GM23338 (cell line): ENCODE measurements at regions not wholly inside any gene's neighbourhood (a gene's known extent, or its start where the extent isn't known, plus 50 kb on each side); places are given as distances from the start of the nearest gene placed in this dataset.

Source experiments
- ATAC-seq: fragments of 200-7000 bp; cut with Tn5 transposase; 3 replicates; pipeline ENCODE4 v1.9.1; 2020
- DNase-seq: peaks from one replicate; pipeline ENCODE4 v3.0.0-alpha.2; 2015; ENCODE audit warnings: low spot score
- H2AFZ ChIP-seq: fragments of 200-600 bp; sonication (generic); 2 replicates; pipeline ENCODE4 v1.8.0; 2016; ENCODE audit warnings: antibody characterized with exemption, mild to moderate bottlenecking, moderate library complexity
- H3F3A ChIP-seq: fragments of 200-600 bp; sonication (generic); replicated peaks from 2 replicates; pipeline ENCODE4 v1.8.0; 2017; ENCODE audit warnings: antibody characterized with exemption, mixed run types, low read depth
- H3K27ac ChIP-seq: fragments of 200-600 bp; sonication (generic); 2 replicates; pipeline ENCODE4 v1.6.1; 2016; ENCODE audit warnings: low read depth
- H3K27me3 ChIP-seq: fragments of 200-600 bp; sonication (generic); 2 replicates; pipeline ENCODE4 v1.8.0; 2016; ENCODE audit warnings: mild to moderate bottlenecking, mixed run types, moderate library complexity; ENCODE audit not compliant: insufficient read depth
- H3K36me3 ChIP-seq: fragments of 200-600 bp; sonication (generic); 2 replicates; pipeline ENCODE4 v1.8.0; 2016; ENCODE audit warnings: mild to moderate bottlenecking; ENCODE audit not compliant: insufficient read depth
- H3K4me1 ChIP-seq: fragments of 200-600 bp; sonication (generic); 2 replicates; pipeline ENCODE4 v1.8.0; 2016; ENCODE audit warnings: mild to moderate bottlenecking, moderate library complexity; ENCODE audit not compliant: insufficient read depth
- H3K4me2 ChIP-seq: fragments of 200-600 bp; sonication (generic); 2 replicates; pipeline ENCODE4 v1.7.1; 2017; ENCODE audit warnings: mixed run types
- H3K4me3 ChIP-seq: fragments of 200-600 bp; sonication (generic); 2 replicates; pipeline ENCODE4 v1.6.1; 2016; ENCODE audit warnings: mixed run types
- H3K79me2 ChIP-seq: fragments of 200-600 bp; sonication (generic); replicated peaks from 2 replicates; pipeline ENCODE4 v1.8.0; 2017; ENCODE audit warnings: mild to moderate bottlenecking; ENCODE audit not compliant: insufficient read depth
- H3K9me2 ChIP-seq: fragments of 200-600 bp; sonication (generic); 2 replicates; pipeline ENCODE4 v1.8.0; 2017; ENCODE audit not compliant: insufficient read depth
- H4K20me1 ChIP-seq: fragments of 200-600 bp; sonication (generic); replicated peaks from 2 replicates; pipeline ENCODE4 v1.8.0; 2017; ENCODE audit warnings: mild to moderate bottlenecking; ENCODE audit not compliant: insufficient read depth
- H3K27ac Mint-ChIP-seq: 2 replicates; pipeline ENCODE4 v1.8.0; 2020; ENCODE audit warnings: inconsistent platforms, mild to moderate bottlenecking, moderate library complexity, mixed read lengths
- H3K27me3 Mint-ChIP-seq: 3 replicates; pipeline ENCODE4 v1.8.0; 2022; ENCODE audit warnings: low read depth, mild to moderate bottlenecking, moderate library complexity, mixed read lengths, inconsistent platforms; ENCODE audit not compliant: insufficient read depth, poor library complexity
- H3K36me3 Mint-ChIP-seq: 3 replicates; pipeline ENCODE4 v1.8.0; 2021; ENCODE audit warnings: low read depth, mild to moderate bottlenecking, inconsistent platforms, moderate library complexity, mixed read lengths
- H3K4me1 Mint-ChIP-seq: 3 replicates; pipeline ENCODE4 v1.8.0; 2020; ENCODE audit warnings: mild to moderate bottlenecking, inconsistent platforms, mixed read lengths
- H3K4me3 Mint-ChIP-seq: 3 replicates; pipeline ENCODE4 v1.8.0; 2021; ENCODE audit warnings: moderate library complexity, mild to moderate bottlenecking, inconsistent platforms, mixed read lengths
- H3K9me3 Mint-ChIP-seq: 3 replicates; pipeline ENCODE4 v1.8.0; 2020; ENCODE audit warnings: moderate library complexity, mild to moderate bottlenecking, inconsistent platforms, mixed read lengths
- CREB1 ChIP-seq: fragments of 250-450 bp; sonication (Bioruptor Pico); IDR thresholded peaks from 2 replicates; pipeline ENCODE4 v1.5.0; 2020; ENCODE audit warnings: low read depth, mild to moderate bottlenecking, moderate library complexity
- CTCF ChIP-seq, 2 experiments: fragments of 200-600 bp in 1 of 2; sonication (generic) in 1 of 2; conservative IDR thresholded peaks; 2 replicates each; pipeline versions ENCODE4 v1.5.1 to v1.6.1; 2016 to 2017; ENCODE audit warnings: antibody characterized with exemption in 2 of 2, low read depth in 2 of 2, mild to moderate bottlenecking in 2 of 2, moderate library complexity in 1 of 2
- EZH2 ChIP-seq: fragments of 200-600 bp; sonication (generic); IDR thresholded peaks from one replicate; pipeline ENCODE4 v1.8.0; 2017; ENCODE audit warnings: antibody characterized with exemption, mild to moderate bottlenecking, low read depth; ENCODE audit not compliant: unreplicated experiment
- EZH2phosphoT487 ChIP-seq: fragments of 200-600 bp; sonication (generic); IDR thresholded peaks from one replicate; pipeline ENCODE4 v1.8.1; 2018; ENCODE audit warnings: antibody characterized with exemption; ENCODE audit not compliant: unreplicated experiment
- JUNB ChIP-seq: IDR thresholded peaks from one replicate; pipeline ENCODE4 v1.6.1; 2016; ENCODE audit warnings: antibody characterized with exemption; ENCODE audit not compliant: unreplicated experiment
- NANOG ChIP-seq: IDR thresholded peaks from 2 replicates; pipeline ENCODE4 v1.6.1; 2016; ENCODE audit warnings: antibody characterized with exemption, borderline replicate concordance
- ZNF114 ChIP-seq: fragments of 250-450 bp; sonication (Bioruptor Pico); IDR thresholded peaks from 2 replicates; pipeline ENCODE4 v1.5.0; 2020; ENCODE audit warnings: mild to moderate bottlenecking, moderate library complexity
- ZNF331 ChIP-seq: fragments of 250-450 bp; sonication (Bioruptor Pico); IDR thresholded peaks from 2 replicates; pipeline ENCODE4 v1.5.0; 2020; ENCODE audit warnings: low read depth, mild to moderate bottlenecking, moderate library complexity
- TF ChIP-seq, protein P1 (sequence below): IDR thresholded peaks from 2 replicates; pipeline ENCODE4 v1.6.1; 2016; ENCODE audit warnings: antibody characterized with exemption
- TF ChIP-seq, protein P2 (sequence below): IDR thresholded peaks from one replicate; pipeline ENCODE4 v1.6.1; 2018; ENCODE audit warnings: antibody characterized with exemption; ENCODE audit not compliant: unreplicated experiment

DNA sequence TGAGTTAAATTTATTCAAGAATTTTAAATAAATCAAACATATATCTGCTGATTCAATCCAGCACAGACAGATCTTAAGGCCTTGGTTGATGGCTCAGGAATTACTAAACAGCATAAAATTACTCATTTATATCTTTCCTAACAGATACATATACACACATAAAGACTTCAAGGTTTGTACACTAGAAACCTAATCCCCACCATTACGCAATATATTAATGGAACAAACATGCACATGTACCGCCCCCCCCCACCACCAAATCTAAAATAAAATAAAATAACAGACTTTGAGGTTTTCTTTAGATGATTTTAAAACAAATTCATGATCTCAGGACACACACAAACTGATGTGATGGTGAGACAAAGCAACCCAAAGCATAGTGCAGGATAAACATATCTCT lies 333.9 kb upstream of the DDX53 start (continued):
- no peak for TF ChIP-seq CTCF (conservative IDR thresholded peaks at IDR 0.05; ENCODE audit: low read depth in 2 of 2)
- no peak for TF ChIP-seq NANOG
- TF ChIP-seq JUNB = no peak
- TF ChIP-seq, protein P1, sequence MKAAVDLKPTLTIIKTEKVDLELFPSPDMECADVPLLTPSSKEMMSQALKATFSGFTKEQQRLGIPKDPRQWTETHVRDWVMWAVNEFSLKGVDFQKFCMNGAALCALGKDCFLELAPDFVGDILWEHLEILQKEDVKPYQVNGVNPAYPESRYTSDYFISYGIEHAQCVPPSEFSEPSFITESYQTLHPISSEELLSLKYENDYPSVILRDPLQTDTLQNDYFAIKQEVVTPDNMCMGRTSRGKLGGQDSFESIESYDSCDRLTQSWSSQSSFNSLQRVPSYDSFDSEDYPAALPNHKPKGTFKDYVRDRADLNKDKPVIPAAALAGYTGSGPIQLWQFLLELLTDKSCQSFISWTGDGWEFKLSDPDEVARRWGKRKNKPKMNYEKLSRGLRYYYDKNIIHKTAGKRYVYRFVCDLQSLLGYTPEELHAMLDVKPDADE = no peak
- TF ChIP-seq EZH2phosphoT487 = no peak
- TF ChIP-seq ZNF114 (CRISPR knock-in tag) = no peak
- TF ChIP-seq, protein P2, sequence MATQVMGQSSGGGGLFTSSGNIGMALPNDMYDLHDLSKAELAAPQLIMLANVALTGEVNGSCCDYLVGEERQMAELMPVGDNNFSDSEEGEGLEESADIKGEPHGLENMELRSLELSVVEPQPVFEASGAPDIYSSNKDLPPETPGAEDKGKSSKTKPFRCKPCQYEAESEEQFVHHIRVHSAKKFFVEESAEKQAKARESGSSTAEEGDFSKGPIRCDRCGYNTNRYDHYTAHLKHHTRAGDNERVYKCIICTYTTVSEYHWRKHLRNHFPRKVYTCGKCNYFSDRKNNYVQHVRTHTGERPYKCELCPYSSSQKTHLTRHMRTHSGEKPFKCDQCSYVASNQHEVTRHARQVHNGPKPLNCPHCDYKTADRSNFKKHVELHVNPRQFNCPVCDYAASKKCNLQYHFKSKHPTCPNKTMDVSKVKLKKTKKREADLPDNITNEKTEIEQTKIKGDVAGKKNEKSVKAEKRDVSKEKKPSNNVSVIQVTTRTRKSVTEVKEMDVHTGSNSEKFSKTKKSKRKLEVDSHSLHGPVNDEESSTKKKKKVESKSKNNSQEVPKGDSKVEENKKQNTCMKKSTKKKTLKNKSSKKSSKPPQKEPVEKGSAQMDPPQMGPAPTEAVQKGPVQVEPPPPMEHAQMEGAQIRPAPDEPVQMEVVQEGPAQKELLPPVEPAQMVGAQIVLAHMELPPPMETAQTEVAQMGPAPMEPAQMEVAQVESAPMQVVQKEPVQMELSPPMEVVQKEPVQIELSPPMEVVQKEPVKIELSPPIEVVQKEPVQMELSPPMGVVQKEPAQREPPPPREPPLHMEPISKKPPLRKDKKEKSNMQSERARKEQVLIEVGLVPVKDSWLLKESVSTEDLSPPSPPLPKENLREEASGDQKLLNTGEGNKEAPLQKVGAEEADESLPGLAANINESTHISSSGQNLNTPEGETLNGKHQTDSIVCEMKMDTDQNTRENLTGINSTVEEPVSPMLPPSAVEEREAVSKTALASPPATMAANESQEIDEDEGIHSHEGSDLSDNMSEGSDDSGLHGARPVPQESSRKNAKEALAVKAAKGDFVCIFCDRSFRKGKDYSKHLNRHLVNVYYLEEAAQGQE = no peak

DNA sequence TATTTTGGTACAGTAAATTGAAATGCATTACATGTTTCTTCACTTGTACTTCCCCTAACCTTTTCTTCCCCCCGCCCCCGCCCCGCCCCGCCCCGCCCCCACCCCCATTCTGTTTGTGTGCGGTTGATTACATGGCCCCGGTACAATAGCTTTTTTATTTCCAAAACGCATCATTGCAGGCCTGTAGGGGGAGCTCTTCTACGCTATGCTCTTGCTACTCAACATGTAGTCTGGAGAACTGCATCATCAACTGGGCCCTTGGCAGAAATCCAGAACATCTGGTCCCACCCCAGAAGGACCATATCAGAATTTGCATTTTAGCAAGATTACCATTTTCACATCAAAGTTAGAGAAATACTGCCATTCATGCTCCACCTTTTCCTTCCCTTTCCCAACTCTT lies 333.3 kb upstream of the DDX53 start:
- DNase-seq = peak; percentile 73
- H3K27ac ChIP-seq = no peak overlapping the region

More for the DNA sequence above, 333.3 kb upstream of the DDX53 start:
- Mint-ChIP-seq H3K36me3 (no peaks in the 10 kb centered on the region), H3K4me3 (no peak overlapping the region), H3K4me1 (no peaks in the 10 kb centered on the region; the same call in 2 of the 3 replicates), H3K9me3 (no peaks in the 10 kb centered on the region), H3K27ac (no peak overlapping the region), H3K27me3 (no peaks in the 10 kb centered on the region)
- TF ChIP-seq CTCF (conservative IDR thresholded peaks at IDR 0.05; ENCODE audit: low read depth in 2 of 2) = peak; percentile 42 to 67
- no peak for TF ChIP-seq CREB1 (CRISPR knock-in tag)
- no peak for TF ChIP-seq EZH2
- TF ChIP-seq NANOG = no peak
- no peak for TF ChIP-seq ZNF331 (CRISPR knock-in tag)
- H4K20me1 ChIP-seq = no peaks in the 10 kb centered on the region
- H2AFZ ChIP-seq = no peak overlapping the region
- no peaks in the 10 kb centered on the region for H3K27me3 ChIP-seq
- no peak overlapping the region for H3K4me2 ChIP-seq
- no peaks in the 10 kb centered on the region for H3K36me3 ChIP-seq
- no peaks in the 10 kb centered on the region for H3K79me2 ChIP-seq
- H3F3A ChIP-seq = no peaks in the 10 kb centered on the region
- peak; percentile 38; the same call in 1 of the 3 replicates for ATAC-seq
- H3K4me3 ChIP-seq = no peak overlapping the region
- no peaks in the 10 kb centered on the region; the same call in 1 of the 2 replicates for H3K4me1 ChIP-seq
- H3K9me2 ChIP-seq = peaks cover 4% of the 10 kb centered on the region; the same call in 1 of the 2 replicates
